HepG2 (cell line): ENCODE measurements at regions not wholly inside any gene's neighbourhood (a gene's known extent, or its start where the extent isn't known, plus 50 kb on each side); places are given as distances from the start of the nearest gene placed in this dataset.

ENCODE experiments used
- ATAC-seq: fragments of 200-7000 bp; cut with Tn5 transposase; 3 replicates; pipeline ENCODE4 v1.9.1; 2020; ENCODE audit warnings: mild to moderate bottlenecking, moderate library complexity
- BruUV-seq: library from RNA; stranded (reverse); fragments of 400-500 nt; replicated peaks from 2 replicates; lab custom pipeline; 2021; lab: Mats Ljungman, UMichigan
- CTCF ChIA-PET: fragments of 300-600 bp; formaldehyde crosslinking; extraction: SDS; loops from one replicate; lab custom pipeline; 2021; ENCODE audit warnings: low total read pairs, inconsistent platforms, low intra/inter-chr PET ratio; lab: Yijun Ruan, JAX
- POLR2A ChIA-PET: fragments of 350-600 bp; sonication (Branson Sonifier 250); formaldehyde crosslinking; loops from one replicate; lab custom pipeline; 2020; ENCODE audit warnings: antibody characterized with exemption, inconsistent platforms; lab: Yijun Ruan, JAX
- DNase-seq: peaks from one replicate; pipeline ENCODE4 v3.0.0-alpha.2; 2015; ENCODE audit warnings: low spot score
- FAIRE-seq: peaks from 3 replicates; lab custom pipeline; 2011; peaks lifted over from hg19 to GRCh38; lab: Jason Lieb, UNC
- H2AFZ ChIP-seq: one replicate; pipeline ENCODE4 v1.6.1; 2011; ENCODE audit warnings: low read length, inconsistent platforms
- H3K27ac ChIP-seq: fragments of 300-600 bp; 3 replicates; pipeline ENCODE4 v1.8.0; 2011; ENCODE audit warnings: mixed run types, mild to moderate bottlenecking, mixed read lengths, low read length, inconsistent platforms; ENCODE audit not compliant: insufficient read depth; ENCODE audit errors: extremely low read length
- H3K27me3 ChIP-seq, 2 experiments: fragments of 200-600 bp in 1 of 2; 2 replicates in 1 of 2; 3 replicates in 1 of 2; pipeline versions ENCODE4 v1.6.0 to v1.8.0; 2011; ENCODE audit warnings: low read length in 2 of 2, mild to moderate bottlenecking in 2 of 2, moderate library complexity in 2 of 2, inconsistent platforms in 1 of 2; ENCODE audit not compliant: insufficient read depth in 2 of 2, control insufficient read depth in 1 of 2
- H3K36me3 ChIP-seq, 2 experiments: fragments of 200-600 bp in 1 of 2; replicated peaks in 1 of 2; 2 replicates in 1 of 2; 3 replicates in 1 of 2; pipeline versions ENCODE4 v1.5.1 to v1.8.0; 2011; ENCODE audit warnings: low read length in 2 of 2, inconsistent platforms in 1 of 2; ENCODE audit not compliant: insufficient read depth in 2 of 2, control insufficient read depth in 1 of 2
- H3K4me1 ChIP-seq: 2 replicates; pipeline ENCODE4 v1.5.1; 2012; ENCODE audit warnings: low read length, inconsistent platforms; ENCODE audit not compliant: insufficient read depth
- H3K4me2 ChIP-seq: 2 replicates; pipeline ENCODE4 v1.6.0; 2011; ENCODE audit warnings: low read depth, low read length, inconsistent platforms
- H3K4me3 ChIP-seq, 3 experiments: fragments of 200-600 bp in 1 of 3; sonication (generic), shearing (Covaris generic) in 1 of 3; replicated peaks in 1 of 3; 2 replicates each; pipeline ENCODE4 v1.5.1; 2011 to 2016; ENCODE audit warnings: low read length in 3 of 3, inconsistent platforms in 2 of 3, low read depth in 2 of 3, mild to moderate bottlenecking in 2 of 3, control low read depth in 1 of 3, mixed read lengths in 1 of 3; ENCODE audit not compliant: insufficient read depth in 1 of 3
- H3K79me2 ChIP-seq: one replicate; pipeline ENCODE4 v1.6.1; 2011; ENCODE audit warnings: low read length, inconsistent platforms; ENCODE audit not compliant: insufficient read depth
- H3K9ac ChIP-seq: 2 replicates; pipeline ENCODE4 v1.6.0; 2011; ENCODE audit warnings: mild to moderate bottlenecking, low read depth, low read length, inconsistent platforms; ENCODE audit not compliant: insufficient read depth
- H3K9me3 ChIP-seq: 2 replicates; pipeline ENCODE4 v1.5.1; 2012; ENCODE audit warnings: mild to moderate bottlenecking, low read length
- H4K20me1 ChIP-seq: 2 replicates; pipeline ENCODE4 v1.6.0; 2011; ENCODE audit warnings: inconsistent platforms, mild to moderate bottlenecking, low read length, moderate library complexity; ENCODE audit not compliant: insufficient read depth
- ATM ChIP-seq: fragments of 450-650 bp; IDR thresholded peaks from 2 replicates; pipeline ENCODE4 v1.7.1; 2017; ENCODE audit warnings: mild to moderate bottlenecking, borderline replicate concordance
- GABPB1 ChIP-seq: IDR thresholded peaks from 2 replicates; pipeline ENCODE4 v1.6.1; 2016; ENCODE audit warnings: mild to moderate bottlenecking, missing genetic modification reagents, moderate library complexity, missing compliant biosample characterization
- MAZ ChIP-seq, 2 experiments: sonication (generic) in 1 of 2; formaldehyde crosslinking in 1 of 2; IDR thresholded peaks; 2 replicates each; pipeline versions ENCODE4 v1.5.0 to v1.6.1; 2012 to 2020; ENCODE audit warnings: low read depth in 2 of 2, mild to moderate bottlenecking in 2 of 2, borderline replicate concordance in 1 of 2, improper control_type of control experiment in 1 of 2, low read length in 1 of 2, missing genetic modification reagents in 1 of 2, moderate library complexity in 1 of 2
- RFX3 ChIP-seq: IDR thresholded peaks from 2 replicates; pipeline ENCODE4 v1.6.1; 2016; ENCODE audit warnings: missing biosample characterization, missing genetic modification reagents
- USF2 ChIP-seq, 2 experiments: sonication (generic) in 1 of 2; formaldehyde crosslinking in 1 of 2; IDR thresholded peaks; 2 replicates each; pipeline versions ENCODE4 v1.5.1 to v1.6.1; 2011 to 2020; ENCODE audit warnings: borderline replicate concordance in 1 of 2, low read depth in 1 of 2, low read length in 1 of 2, mild to moderate bottlenecking in 1 of 2, missing genetic modification reagents in 1 of 2, moderate library complexity in 1 of 2
- ZBTB44 ChIP-seq: sonication (generic); formaldehyde crosslinking; IDR thresholded peaks from 2 replicates; pipeline ENCODE4 v1.4.0; 2020; ENCODE audit warnings: missing genetic modification reagents
- ZNF253 ChIP-seq: sonication (generic); formaldehyde crosslinking; IDR thresholded peaks from 2 replicates; pipeline ENCODE4 v1.8.0; 2022; ENCODE audit warnings: mild to moderate bottlenecking, missing genetic modification reagents, borderline replicate concordance
- ZNF484 ChIP-seq: sonication (generic); formaldehyde crosslinking; IDR thresholded peaks from 2 replicates; pipeline ENCODE4 v1.5.1; 2020; ENCODE audit warnings: mild to moderate bottlenecking, low read depth, missing genetic modification reagents, borderline replicate concordance
- ZNF549 ChIP-seq: sonication (generic); formaldehyde crosslinking; IDR thresholded peaks from 2 replicates; pipeline ENCODE4 v1.5.0; 2020; ENCODE audit warnings: missing genetic modification reagents
- WGBS: methylation state at CpG from one replicate; pipeline ENCODE4 v1.1.6; 2017; ENCODE audit warnings: low lambda C conversion rate; 5-methylcytosine and 5-hydroxymethylcytosine counted together
- in situ Hi-C: cut with HindIII; loops from 2 replicates; pipeline ENCODE4 v1.10.0; 2017; ENCODE audit warnings: low pct_unique_long_range_greater_than_20kb; ENCODE audit not compliant: extremely low pct_ligation_motif_present
- intact Hi-C: fragments of 100-400 bp; cut with micrococcal nuclease; formaldehyde crosslinking; loops from one replicate; pipeline ENCODE4 v1.10.0; 2022; ENCODE audit not compliant: unreplicated experiment

GRCh38 chr18:22816266-22817176, 116.6 kb upstream of the RBBP8 start (continued):
- TF ChIP-seq USF2 (IDR thresholded peaks at IDR 0.05; ENCODE audit: low read depth, low read length) (no peak), USF2 (CRISPR knock-in tag; IDR thresholded peaks at IDR 0.05; ENCODE audit: borderline replicate concordance) (no peak), ZNF484 (CRISPR knock-in tag) (no peak), MAZ (IDR thresholded peaks at IDR 0.05; ENCODE audit: borderline replicate concordance, low read depth, low read length) (no peak), MAZ (CRISPR knock-in tag; IDR thresholded peaks at IDR 0.05; ENCODE audit: low read depth) (0 out of 2 replicates have a peak, but pooled peaks have one; percentile 28)

GRCh38 chr18:22817844-22818243, 115.3 kb upstream of the RBBP8 start:
- Histone ChIP-seq H3K4me2 (no peak overlapping the region), H3K4me1 (peaks cover 10% of the 10 kb centered on the region), H3K9me3 (no peaks in the 10 kb centered on the region), H4K20me1 (no peaks in the 10 kb centered on the region), H3K27ac (no peak overlapping the region), H3K27me3 (no peaks in the 10 kb centered on the region), H3K4me3 (no peak overlapping the region), H3K9ac (no peak overlapping the region), H3K79me2 (no peaks in the 10 kb centered on the region), H3K36me3 (no peaks in the 10 kb centered on the region), H2AFZ (no peak overlapping the region)
- in situ Hi-C loops, result loop anchor here (10.0 to 25.0 kb wide), 2 partner anchors 157 to 594 kb away; no protein-coding TSS in a partner anchor
- ChIA-PET POLR2A (no interaction called here), CTCF (no interaction called here)
- 0% methylated on average over 1 of the region's 1 CpG for WGBS
- ATAC-seq (no peak), FAIRE-seq (no peak), DNase-seq (no peak)
- TF ChIP-seq ATM (no peak), RFX3 (CRISPR knock-in tag) (no peak), ZBTB44 (no peak), GABPB1 (no peak), ZNF549 (CRISPR knock-in tag) (no peak), ZNF253 (CRISPR knock-in tag) (no peak)
- no TSS peak for BruUV-seq
- intact Hi-C loops, result no loop called here
